ENCODE measurements at regions not wholly inside any gene's neighbourhood (a gene's known extent, or its start where the extent isn't known, plus 50 kb on each side); places are given as distances from the start of the nearest gene placed in this dataset.

DNA sequence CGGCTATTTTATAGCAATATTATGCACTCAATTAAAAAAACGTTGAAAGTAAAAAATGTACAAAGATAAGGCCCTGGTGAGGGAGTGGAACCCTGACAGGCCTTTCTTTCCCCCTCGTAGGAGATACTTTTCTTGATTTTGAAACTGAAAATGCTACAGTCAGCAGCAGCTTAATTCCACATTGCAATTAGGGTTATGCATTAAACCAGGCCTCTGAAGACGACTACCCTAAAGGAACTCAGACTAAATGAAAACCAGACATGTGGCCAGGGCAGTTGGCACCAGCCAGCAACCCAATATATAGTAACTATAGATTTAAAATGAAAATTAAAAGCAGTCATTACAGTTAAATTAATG is 463.2 kb upstream of the MAF start:
- TF ChIP-seq POLR2A (IDR thresholded peaks at IDR 0.05), result no peak
- TF ChIP-seq POLR2AphosphoS5 (IDR thresholded peaks at IDR 0.05), result no peak
- TF ChIP-seq CTCF (IDR thresholded peaks at IDR 0.05), result no peak
